ENCODE measurements at regions not wholly inside any gene's neighbourhood (a gene's known extent, or its start where the extent isn't known, plus 50 kb on each side); places are given as distances from the start of the nearest gene placed in this dataset.

DNA sequence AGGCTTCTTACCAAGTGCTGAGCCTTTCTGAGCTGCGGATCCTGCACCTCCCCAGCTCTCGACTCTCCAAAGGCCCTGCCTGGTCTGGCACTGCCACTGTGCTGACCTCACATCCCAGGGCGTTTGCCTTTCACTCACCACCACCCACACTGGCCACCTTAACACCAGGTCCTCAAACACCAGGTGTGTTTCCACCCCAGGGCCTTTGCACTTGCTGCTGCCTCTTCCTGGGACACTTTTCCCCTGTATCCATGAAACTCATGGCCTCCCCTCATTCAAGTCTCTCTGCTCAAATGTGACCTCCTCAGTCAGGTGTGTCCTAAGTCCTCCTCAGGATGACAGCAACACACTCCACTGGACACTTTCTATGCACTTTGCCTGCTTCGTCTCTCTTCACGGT lies 51.4 kb upstream of the ANO1 start:
- WGBS, 2 donors (ENCODE audit: low coverage in 1 of 2): 82 to 100% methylated on average over 2 to 5 of the region's 5 CpGs
- intact Hi-C loops (cut with DNase I; ENCODE audit: low total_unique reads): no loop called here
- no peak overlapping the region for H3K4me3 ChIP-seq
- in situ Hi-C loops (cut with MboI; ENCODE audit: low pct_ligation_motif_present in 1 of 4, low pct_unique_long_range_greater_than_20kb in 1 of 4, low sequenced_read_pairs in 3 of 4): no loop called here
- no peaks in the 10 kb centered on the region for H3K27me3 ChIP-seq
- no peak overlapping the region for H3K27ac ChIP-seq
- H3K9me3 ChIP-seq: no peaks in the 10 kb centered on the region
- H3K36me3 ChIP-seq: no peaks in the 10 kb centered on the region
- TF ChIP-seq, protein P1, sequence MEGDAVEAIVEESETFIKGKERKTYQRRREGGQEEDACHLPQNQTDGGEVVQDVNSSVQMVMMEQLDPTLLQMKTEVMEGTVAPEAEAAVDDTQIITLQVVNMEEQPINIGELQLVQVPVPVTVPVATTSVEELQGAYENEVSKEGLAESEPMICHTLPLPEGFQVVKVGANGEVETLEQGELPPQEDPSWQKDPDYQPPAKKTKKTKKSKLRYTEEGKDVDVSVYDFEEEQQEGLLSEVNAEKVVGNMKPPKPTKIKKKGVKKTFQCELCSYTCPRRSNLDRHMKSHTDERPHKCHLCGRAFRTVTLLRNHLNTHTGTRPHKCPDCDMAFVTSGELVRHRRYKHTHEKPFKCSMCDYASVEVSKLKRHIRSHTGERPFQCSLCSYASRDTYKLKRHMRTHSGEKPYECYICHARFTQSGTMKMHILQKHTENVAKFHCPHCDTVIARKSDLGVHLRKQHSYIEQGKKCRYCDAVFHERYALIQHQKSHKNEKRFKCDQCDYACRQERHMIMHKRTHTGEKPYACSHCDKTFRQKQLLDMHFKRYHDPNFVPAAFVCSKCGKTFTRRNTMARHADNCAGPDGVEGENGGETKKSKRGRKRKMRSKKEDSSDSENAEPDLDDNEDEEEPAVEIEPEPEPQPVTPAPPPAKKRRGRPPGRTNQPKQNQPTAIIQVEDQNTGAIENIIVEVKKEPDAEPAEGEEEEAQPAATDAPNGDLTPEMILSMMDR (IDR thresholded peaks at IDR 0.05): no peak
- TF ChIP-seq POLR2A (IDR thresholded peaks at IDR 0.05) (no peak), EP300 (IDR thresholded peaks at IDR 0.05; ENCODE audit: low read depth) (no peak), POLR2AphosphoS5 (IDR thresholded peaks at IDR 0.05) (no peak)
- no peak for DNase-seq
- no peaks in the 10 kb centered on the region for H3K4me1 ChIP-seq

DNA sequence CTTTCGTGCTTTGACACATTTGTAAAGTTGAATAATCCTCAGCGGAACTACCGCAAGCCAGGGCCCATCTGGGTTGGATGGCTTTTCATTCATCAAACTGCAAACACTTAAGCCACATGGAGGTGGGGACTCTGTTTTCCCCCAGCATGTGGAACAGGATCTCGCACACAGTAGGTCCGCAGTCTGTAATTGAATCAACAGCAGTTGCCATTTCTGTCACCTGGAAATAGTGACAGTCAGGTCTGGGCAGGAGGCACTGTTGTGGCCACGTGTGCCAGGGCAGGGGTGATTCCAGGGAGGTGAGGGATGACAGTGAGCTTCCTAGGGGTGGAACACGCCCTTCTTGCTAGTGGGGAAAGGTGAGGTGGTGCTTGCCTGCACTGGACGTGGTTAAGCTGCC lies 50.7 kb upstream of the ANO1 start:
- Histone ChIP-seq H3K27ac (no peak overlapping the region), H3K9me3 (no peaks in the 10 kb centered on the region), H3K36me3 (no peaks in the 10 kb centered on the region), H3K4me3 (no peak overlapping the region), H3K4me1 (no peaks in the 10 kb centered on the region), H3K27me3 (no peaks in the 10 kb centered on the region)
- 55 to 75% methylated on average over 2 to 8 of the region's 8 CpGs for WGBS, 2 donors (ENCODE audit: low coverage in 1 of 2)
- no peak for DNase-seq
- in situ Hi-C loops (cut with MboI; ENCODE audit: low pct_ligation_motif_present in 1 of 4, low pct_unique_long_range_greater_than_20kb in 1 of 4, low sequenced_read_pairs in 3 of 4) (no loop called here), intact Hi-C loops (cut with DNase I; ENCODE audit: low total_unique reads) (no loop called here)
- TF ChIP-seq POLR2A (IDR thresholded peaks at IDR 0.05) (no peak), POLR2AphosphoS5 (IDR thresholded peaks at IDR 0.05) (no peak), EP300 (IDR thresholded peaks at IDR 0.05; ENCODE audit: low read depth) (no peak)
- TF ChIP-seq, protein P1 (IDR thresholded peaks at IDR 0.05): no peak

DNA sequence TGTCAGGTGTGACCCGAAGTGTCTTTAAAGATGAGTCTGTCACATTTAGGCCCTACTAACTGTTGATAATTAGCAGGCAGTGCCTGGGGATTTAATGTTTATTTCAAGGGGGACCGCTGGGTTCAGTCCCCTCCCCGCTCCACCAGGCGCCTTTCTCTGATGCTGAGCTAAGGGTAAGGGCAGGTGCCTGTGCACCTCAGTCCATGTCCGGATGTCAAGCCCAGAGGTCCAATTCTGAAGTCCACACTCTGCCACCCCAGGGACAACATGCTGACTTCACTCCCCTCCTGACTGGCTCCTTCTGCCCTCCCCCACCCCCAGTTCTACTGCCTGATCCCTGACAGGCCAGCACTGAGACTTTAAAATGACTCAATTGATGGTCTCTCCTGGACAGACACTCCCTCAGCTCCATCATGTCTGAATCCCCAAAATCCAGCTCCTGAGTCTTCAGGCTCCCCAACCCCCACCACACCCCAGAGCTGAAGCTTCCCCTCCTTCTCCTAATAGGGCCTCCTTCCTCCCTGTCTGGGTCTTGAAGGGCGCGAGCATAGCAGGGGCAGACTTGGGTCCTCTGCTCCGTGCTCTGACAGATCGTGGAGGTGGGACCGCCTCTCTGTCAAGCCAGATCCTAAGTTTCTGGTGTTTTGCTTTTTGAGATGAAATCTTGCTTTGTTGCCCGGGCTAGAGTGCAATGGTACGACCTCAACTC lies 49.8 kb upstream of the ANO1 start:
- no peaks in the 10 kb centered on the region for H3K4me1 ChIP-seq
- DNase-seq: no peak
- WGBS, 2 donors (ENCODE audit: low coverage in 1 of 2): 76 to 93% methylated on average over 3 to 12 of the region's 12 CpGs
- intact Hi-C loops (cut with DNase I; ENCODE audit: low total_unique reads): no loop called here
- in situ Hi-C loops (cut with MboI; ENCODE audit: low pct_ligation_motif_present in 1 of 4, low pct_unique_long_range_greater_than_20kb in 1 of 4, low sequenced_read_pairs in 3 of 4): no loop called here
- TF ChIP-seq EP300 (IDR thresholded peaks at IDR 0.05; ENCODE audit: low read depth): no peak
- TF ChIP-seq POLR2A (IDR thresholded peaks at IDR 0.05): no peak
- TF ChIP-seq, protein P1 (IDR thresholded peaks at IDR 0.05): no peak
- no peak overlapping the region for H3K4me3 ChIP-seq
- H3K36me3 ChIP-seq: no peaks in the 10 kb centered on the region
- H3K9me3 ChIP-seq: no peaks in the 10 kb centered on the region
- H3K27me3 ChIP-seq: no peaks in the 10 kb centered on the region
- no peak overlapping the region for H3K27ac ChIP-seq
